ENCODE measurements at regions not wholly inside any gene's neighbourhood (a gene's known extent, or its start where the extent isn't known, plus 50 kb on each side); places are given as distances from the start of the nearest gene placed in this dataset.

GRCh38 chr7:115805458-115805857, 225.1 kb downstream of the TFEC start (continued):
- TF ChIP-seq, protein P1, sequence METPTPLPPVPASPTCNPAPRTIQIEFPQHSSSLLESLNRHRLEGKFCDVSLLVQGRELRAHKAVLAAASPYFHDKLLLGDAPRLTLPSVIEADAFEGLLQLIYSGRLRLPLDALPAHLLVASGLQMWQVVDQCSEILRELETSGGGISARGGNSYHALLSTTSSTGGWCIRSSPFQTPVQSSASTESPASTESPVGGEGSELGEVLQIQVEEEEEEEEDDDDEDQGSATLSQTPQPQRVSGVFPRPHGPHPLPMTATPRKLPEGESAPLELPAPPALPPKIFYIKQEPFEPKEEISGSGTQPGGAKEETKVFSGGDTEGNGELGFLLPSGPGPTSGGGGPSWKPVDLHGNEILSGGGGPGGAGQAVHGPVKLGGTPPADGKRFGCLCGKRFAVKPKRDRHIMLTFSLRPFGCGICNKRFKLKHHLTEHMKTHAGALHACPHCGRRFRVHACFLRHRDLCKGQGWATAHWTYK (CRISPR knock-in tag; IDR thresholded peaks at IDR 0.05), result no peak

- intact Hi-C loops (cut with micrococcal nuclease), result no loop called here
- DNase-seq (ENCODE audit: extremely low read depth in 1 of 4, low spot score in 3 of 4) (no peak), FAIRE-seq (no peak), ATAC-seq (no peak)
- Histone ChIP-seq H3K4me3 (no peak overlapping the region), H4K20me1 (replicated peaks; ENCODE audit: control insufficient read depth, insufficient read depth, low read length) (no peaks in the 10 kb centered on the region), H3K9ac (ENCODE audit: insufficient read depth in 1 of 2, low read depth in 2 of 2, low read length in 2 of 2) (no peak overlapping the region), H3K4me2 (ENCODE audit: insufficient read depth, low read length) (no peak overlapping the region), H3K27ac (ENCODE audit: extremely low read depth, low read depth, low read length) (no peak overlapping the region), H3K9me1 (ENCODE audit: control insufficient read depth, insufficient read depth, low read length) (no peaks in the 10 kb centered on the region), H3K79me2 (ENCODE audit: control insufficient read depth, insufficient read depth, low read length) (no peaks in the 10 kb centered on the region), H3K36me3 (ENCODE audit: control insufficient read depth, insufficient read depth, low read length) (no peaks in the 10 kb centered on the region), H2AFZ (ENCODE audit: low read depth, low read length) (no peak overlapping the region), H3K27me3 (ENCODE audit: control insufficient read depth in 2 of 2, insufficient read depth in 2 of 2, low read length in 2 of 2) (no peaks in the 10 kb centered on the region), H3K4me1 (replicated peaks in 1 of 2; ENCODE audit: control insufficient read depth in 2 of 2, insufficient read depth in 2 of 2, low read length in 2 of 2) (no peaks in the 10 kb centered on the region), H3K9me3 (replicated peaks; ENCODE audit: control insufficient read depth, insufficient read depth, low read depth, low read length) (no peaks in the 10 kb centered on the region)
- ChIA-PET CTCF (ENCODE audit: low intra/inter-chr PET ratio) (no interaction called here), POLR2A (no interaction called here)
- no peak for TF ChIP-seq ZKSCAN1 (IDR thresholded peaks at IDR 0.05; ENCODE audit: low read depth, low read length)
- TF ChIP-seq TRIM24 (IDR thresholded peaks at IDR 0.05), result no peak
- TF ChIP-seq, protein P2, sequence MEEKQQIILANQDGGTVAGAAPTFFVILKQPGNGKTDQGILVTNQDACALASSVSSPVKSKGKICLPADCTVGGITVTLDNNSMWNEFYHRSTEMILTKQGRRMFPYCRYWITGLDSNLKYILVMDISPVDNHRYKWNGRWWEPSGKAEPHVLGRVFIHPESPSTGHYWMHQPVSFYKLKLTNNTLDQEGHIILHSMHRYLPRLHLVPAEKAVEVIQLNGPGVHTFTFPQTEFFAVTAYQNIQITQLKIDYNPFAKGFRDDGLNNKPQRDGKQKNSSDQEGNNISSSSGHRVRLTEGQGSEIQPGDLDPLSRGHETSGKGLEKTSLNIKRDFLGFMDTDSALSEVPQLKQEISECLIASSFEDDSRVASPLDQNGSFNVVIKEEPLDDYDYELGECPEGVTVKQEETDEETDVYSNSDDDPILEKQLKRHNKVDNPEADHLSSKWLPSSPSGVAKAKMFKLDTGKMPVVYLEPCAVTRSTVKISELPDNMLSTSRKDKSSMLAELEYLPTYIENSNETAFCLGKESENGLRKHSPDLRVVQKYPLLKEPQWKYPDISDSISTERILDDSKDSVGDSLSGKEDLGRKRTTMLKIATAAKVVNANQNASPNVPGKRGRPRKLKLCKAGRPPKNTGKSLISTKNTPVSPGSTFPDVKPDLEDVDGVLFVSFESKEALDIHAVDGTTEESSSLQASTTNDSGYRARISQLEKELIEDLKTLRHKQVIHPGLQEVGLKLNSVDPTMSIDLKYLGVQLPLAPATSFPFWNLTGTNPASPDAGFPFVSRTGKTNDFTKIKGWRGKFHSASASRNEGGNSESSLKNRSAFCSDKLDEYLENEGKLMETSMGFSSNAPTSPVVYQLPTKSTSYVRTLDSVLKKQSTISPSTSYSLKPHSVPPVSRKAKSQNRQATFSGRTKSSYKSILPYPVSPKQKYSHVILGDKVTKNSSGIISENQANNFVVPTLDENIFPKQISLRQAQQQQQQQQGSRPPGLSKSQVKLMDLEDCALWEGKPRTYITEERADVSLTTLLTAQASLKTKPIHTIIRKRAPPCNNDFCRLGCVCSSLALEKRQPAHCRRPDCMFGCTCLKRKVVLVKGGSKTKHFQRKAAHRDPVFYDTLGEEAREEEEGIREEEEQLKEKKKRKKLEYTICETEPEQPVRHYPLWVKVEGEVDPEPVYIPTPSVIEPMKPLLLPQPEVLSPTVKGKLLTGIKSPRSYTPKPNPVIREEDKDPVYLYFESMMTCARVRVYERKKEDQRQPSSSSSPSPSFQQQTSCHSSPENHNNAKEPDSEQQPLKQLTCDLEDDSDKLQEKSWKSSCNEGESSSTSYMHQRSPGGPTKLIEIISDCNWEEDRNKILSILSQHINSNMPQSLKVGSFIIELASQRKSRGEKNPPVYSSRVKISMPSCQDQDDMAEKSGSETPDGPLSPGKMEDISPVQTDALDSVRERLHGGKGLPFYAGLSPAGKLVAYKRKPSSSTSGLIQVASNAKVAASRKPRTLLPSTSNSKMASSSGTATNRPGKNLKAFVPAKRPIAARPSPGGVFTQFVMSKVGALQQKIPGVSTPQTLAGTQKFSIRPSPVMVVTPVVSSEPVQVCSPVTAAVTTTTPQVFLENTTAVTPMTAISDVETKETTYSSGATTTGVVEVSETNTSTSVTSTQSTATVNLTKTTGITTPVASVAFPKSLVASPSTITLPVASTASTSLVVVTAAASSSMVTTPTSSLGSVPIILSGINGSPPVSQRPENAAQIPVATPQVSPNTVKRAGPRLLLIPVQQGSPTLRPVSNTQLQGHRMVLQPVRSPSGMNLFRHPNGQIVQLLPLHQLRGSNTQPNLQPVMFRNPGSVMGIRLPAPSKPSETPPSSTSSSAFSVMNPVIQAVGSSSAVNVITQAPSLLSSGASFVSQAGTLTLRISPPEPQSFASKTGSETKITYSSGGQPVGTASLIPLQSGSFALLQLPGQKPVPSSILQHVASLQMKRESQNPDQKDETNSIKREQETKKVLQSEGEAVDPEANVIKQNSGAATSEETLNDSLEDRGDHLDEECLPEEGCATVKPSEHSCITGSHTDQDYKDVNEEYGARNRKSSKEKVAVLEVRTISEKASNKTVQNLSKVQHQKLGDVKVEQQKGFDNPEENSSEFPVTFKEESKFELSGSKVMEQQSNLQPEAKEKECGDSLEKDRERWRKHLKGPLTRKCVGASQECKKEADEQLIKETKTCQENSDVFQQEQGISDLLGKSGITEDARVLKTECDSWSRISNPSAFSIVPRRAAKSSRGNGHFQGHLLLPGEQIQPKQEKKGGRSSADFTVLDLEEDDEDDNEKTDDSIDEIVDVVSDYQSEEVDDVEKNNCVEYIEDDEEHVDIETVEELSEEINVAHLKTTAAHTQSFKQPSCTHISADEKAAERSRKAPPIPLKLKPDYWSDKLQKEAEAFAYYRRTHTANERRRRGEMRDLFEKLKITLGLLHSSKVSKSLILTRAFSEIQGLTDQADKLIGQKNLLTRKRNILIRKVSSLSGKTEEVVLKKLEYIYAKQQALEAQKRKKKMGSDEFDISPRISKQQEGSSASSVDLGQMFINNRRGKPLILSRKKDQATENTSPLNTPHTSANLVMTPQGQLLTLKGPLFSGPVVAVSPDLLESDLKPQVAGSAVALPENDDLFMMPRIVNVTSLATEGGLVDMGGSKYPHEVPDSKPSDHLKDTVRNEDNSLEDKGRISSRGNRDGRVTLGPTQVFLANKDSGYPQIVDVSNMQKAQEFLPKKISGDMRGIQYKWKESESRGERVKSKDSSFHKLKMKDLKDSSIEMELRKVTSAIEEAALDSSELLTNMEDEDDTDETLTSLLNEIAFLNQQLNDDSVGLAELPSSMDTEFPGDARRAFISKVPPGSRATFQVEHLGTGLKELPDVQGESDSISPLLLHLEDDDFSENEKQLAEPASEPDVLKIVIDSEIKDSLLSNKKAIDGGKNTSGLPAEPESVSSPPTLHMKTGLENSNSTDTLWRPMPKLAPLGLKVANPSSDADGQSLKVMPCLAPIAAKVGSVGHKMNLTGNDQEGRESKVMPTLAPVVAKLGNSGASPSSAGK (IDR thresholded peaks at IDR 0.05), result no peak
- TF ChIP-seq, protein P3, sequence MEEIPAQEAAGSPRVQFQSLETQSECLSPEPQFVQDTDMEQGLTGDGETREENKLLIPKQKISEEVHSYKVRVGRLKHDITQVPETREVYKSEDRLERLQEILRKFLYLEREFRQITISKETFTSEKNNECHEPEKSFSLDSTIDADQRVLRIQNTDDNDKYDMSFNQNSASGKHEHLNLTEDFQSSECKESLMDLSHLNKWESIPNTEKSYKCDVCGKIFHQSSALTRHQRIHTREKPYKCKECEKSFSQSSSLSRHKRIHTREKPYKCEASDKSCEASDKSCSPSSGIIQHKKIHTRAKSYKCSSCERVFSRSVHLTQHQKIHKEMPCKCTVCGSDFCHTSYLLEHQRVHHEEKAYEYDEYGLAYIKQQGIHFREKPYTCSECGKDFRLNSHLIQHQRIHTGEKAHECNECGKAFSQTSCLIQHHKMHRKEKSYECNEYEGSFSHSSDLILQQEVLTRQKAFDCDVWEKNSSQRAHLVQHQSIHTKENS (CRISPR knock-in tag; IDR thresholded peaks at IDR 0.05), result no peak
- TF ChIP-seq IRF2 (CRISPR knock-in tag; IDR thresholded peaks at IDR 0.05), result no peak
- TF ChIP-seq HMG20A (CRISPR knock-in tag; conservative IDR thresholded peaks at IDR 0.05), result no peak
- no peak for TF ChIP-seq PHB2 (IDR thresholded peaks at IDR 0.05; ENCODE audit: low read depth)
- TF ChIP-seq ZNF75A (CRISPR knock-in tag; IDR thresholded peaks at IDR 0.05), result no peak
- in situ Hi-C loops (cut with MboI), result no loop called here
- BruUV-seq (replicated peaks), result no TSS peak
Measured at GRCh38 chr7:115802415-115802814, 228.1 kb downstream of the TFEC start.
